ENCODE measurements at regions not wholly inside any gene's neighbourhood (a gene's known extent, or its start where the extent isn't known, plus 50 kb on each side); places are given as distances from the start of the nearest gene placed in this dataset.

GRCh38 chr4:83979773-83980172 lies 443.9 kb downstream of the GPAT3 start:
- no peak for TF ChIP-seq PAX5 (IDR thresholded peaks at IDR 0.05; ENCODE audit: borderline replicate concordance, low read depth, low read length)
- TF ChIP-seq CBX3 (IDR thresholded peaks at IDR 0.05; ENCODE audit: borderline replicate concordance, low read depth): no peak
- TF ChIP-seq GATAD2B (conservative IDR thresholded peaks at IDR 0.05; ENCODE audit: low read depth): no peak
- TF ChIP-seq SMARCA5 (IDR thresholded peaks at IDR 0.05): no peak
- TF ChIP-seq TCF12 (IDR thresholded peaks at IDR 0.05; ENCODE audit: low read depth, low read length): no peak
- TF ChIP-seq POLR2AphosphoS2 (IDR thresholded peaks at IDR 0.05; ENCODE audit: low read depth, low read length): no peak
- no peak for TF ChIP-seq DPF2 (IDR thresholded peaks at IDR 0.05)
- TF ChIP-seq EZH2 (IDR thresholded peaks at IDR 0.05; ENCODE audit: borderline replicate concordance, control insufficient read depth, low read depth, low read length): no peak
- no peak for TF ChIP-seq ZNF687 (IDR thresholded peaks at IDR 0.05)
- no peak for TF ChIP-seq SPI1 (IDR thresholded peaks at IDR 0.05; ENCODE audit: borderline replicate concordance, insufficient read depth, low read depth, low read length)
- TF ChIP-seq SMAD5 (IDR thresholded peaks at IDR 0.05; ENCODE audit: low read depth): no peak
- TF ChIP-seq MTA3 (IDR thresholded peaks at IDR 0.05; ENCODE audit: borderline replicate concordance, low read length): no peak
- no peak for TF ChIP-seq MAX (IDR thresholded peaks at IDR 0.05; ENCODE audit: low read depth, low read length)
- no peak for TF ChIP-seq BRCA1 (IDR thresholded peaks at IDR 0.05; ENCODE audit: low read depth, low read length)
- TF ChIP-seq EGR1 (IDR thresholded peaks at IDR 0.05; ENCODE audit: borderline replicate concordance in 1 of 2, low read depth in 2 of 2, low read length in 2 of 2): no peak
- no peak for TF ChIP-seq HDAC2 (IDR thresholded peaks at IDR 0.05)
- Histone ChIP-seq H3K9ac (ENCODE audit: control insufficient read depth, insufficient read depth, low read length) (no peak overlapping the region), H3K4me2 (ENCODE audit: control insufficient read depth, insufficient read depth) (no peak overlapping the region), H3K36me3 (ENCODE audit: control insufficient read depth in 2 of 2, insufficient read depth in 2 of 2, low read length in 1 of 2) (no peaks in the 10 kb centered on the region), H4K20me1 (ENCODE audit: control insufficient read depth, insufficient read depth) (no peaks in the 10 kb centered on the region), H3K27me3 (replicated peaks in 1 of 2; ENCODE audit: control insufficient read depth in 2 of 2, insufficient read depth in 2 of 2, low read length in 1 of 2) (no peaks in the 10 kb centered on the region), H3K9me3 (replicated peaks; ENCODE audit: control insufficient read depth, insufficient read depth, low read length) (no peaks in the 10 kb centered on the region), H2AFZ (ENCODE audit: control insufficient read depth, low read depth, low read length) (no peak overlapping the region), H3K79me2 (ENCODE audit: control insufficient read depth, insufficient read depth, low read length) (no peaks in the 10 kb centered on the region), H3K4me1 (ENCODE audit: control insufficient read depth, insufficient read depth, low read length) (no peaks in the 10 kb centered on the region), H3K4me3 (no peak overlapping the region), H3K27ac (ENCODE audit: control insufficient read depth, insufficient read depth) (no peak overlapping the region)
- ChIA-PET CTCF (no interaction called here), POLR2A (no interaction called here), RAD21 (ENCODE audit: unreplicated experiment) (no interaction called here), SMC1A (ENCODE audit: uncharacterized antibody, unreplicated experiment) (no interaction called here)
- no peak for FAIRE-seq
- DNase-seq (ENCODE audit: low read depth, low spot score): no peak
- WGBS (ENCODE audit: insufficient coverage, insufficient replicate concordance, low lambda C conversion rate, missing lambda C conversion rate): 52% methylated on average over 3 of the region's 3 CpGs
- intact Hi-C loops (cut with micrococcal nuclease; ENCODE audit: unreplicated experiment) (no loop called here), in situ Hi-C loops (cut with MboI) (no loop called here)
- BruUV-seq (replicated peaks): no TSS peak
- no peak for ATAC-seq
